Right lobe of liver (tissue), 6 donors: ENCODE measurements at regions not wholly inside any gene's neighbourhood (a gene's known extent, or its start where the extent isn't known, plus 50 kb on each side); places are given as distances from the start of the nearest gene placed in this dataset.

Source experiments
- ATAC-seq, 4 donors: fragments of 200-7000 bp; cut with Tn5 transposase; one replicate each; pipeline ENCODE4 v1.9.1; 2020; ENCODE audit warnings: mild to moderate bottlenecking in 4 of 4, moderate library complexity in 4 of 4
- DNase-seq, 3 donors: peaks; one replicate each; pipeline ENCODE4 v3.0.0-alpha.2; 2020
- H3K27ac ChIP-seq, 3 donors: fragments of 200-600 bp; one replicate each; pipeline ENCODE4 v1.8.0; 2022
- H3K27me3 ChIP-seq, 2 donors: fragments of 200-600 bp; one replicate each; pipeline ENCODE4 v1.8.0; 2022
- H3K36me3 ChIP-seq, 4 donors: fragments of 200-600 bp; sonication (generic) in 1 of 4; one replicate each; pipeline versions ENCODE4 v1.5.1 to v1.8.0; 2017 to 2022; ENCODE audit warnings: control low read depth in 1 of 4
- H3K4me1 ChIP-seq, 4 donors: fragments of 200-600 bp; sonication (generic) in 1 of 4; one replicate each; pipeline versions ENCODE4 v1.5.1 to v1.8.0; 2017 to 2022; ENCODE audit warnings: control low read depth in 1 of 4
- H3K4me3 ChIP-seq, 3 donors: fragments of 200-600 bp; one replicate each; pipeline ENCODE4 v1.8.0; 2022
- H3K9me3 ChIP-seq, 4 donors: fragments of 200-600 bp; sonication (generic) in 1 of 4; one replicate each; pipeline versions ENCODE4 v1.5.1 to v1.8.0; 2017 to 2022; ENCODE audit warnings: control low read depth in 1 of 4
- POLR2A ChIP-seq: fragments of 450-650 bp; IDR thresholded peaks from one replicate; pipeline ENCODE4 v1.6.1; 2017; ENCODE audit warnings: antibody characterized with exemption, mild to moderate bottlenecking
- WGBS: methylation state at CpG from one replicate; pipeline ENCODE4 v1.1.6; 2018; ENCODE audit warnings: low coverage, low lambda C conversion rate; ENCODE audit not compliant: insufficient coverage; ENCODE audit errors: missing lambda C conversion rate; 5-methylcytosine and 5-hydroxymethylcytosine counted together
- intact Hi-C, 2 donors: fragments of 100-400 bp; cut with DNase I; formaldehyde crosslinking; loops; one replicate each; pipeline versions ENCODE4 v1.11.2 to v1.14.1; 2022
- TF ChIP-seq, protein P1 (sequence below), 4 donors: fragments of 200-600 bp in 3 of 4; fragments of 450-650 bp in 1 of 4; IDR thresholded peaks; one replicate each; pipeline versions ENCODE4 v1.5.1 to v1.8.0; 2016 to 2022; ENCODE audit warnings: antibody characterized with exemption in 4 of 4, mild to moderate bottlenecking in 2 of 4
- donor health status: DM: no; HTN: yes; CAD: no.
- donor health status: DM: no; HTN: no; CAD: no.
- donor health status: DM: no; HTN: no; CAD: no.
- donor health status: DM: no; HTN: yes; CAD: no.
- donor health status: DM: no; HTN: yes; CAD: no.

DNA sequence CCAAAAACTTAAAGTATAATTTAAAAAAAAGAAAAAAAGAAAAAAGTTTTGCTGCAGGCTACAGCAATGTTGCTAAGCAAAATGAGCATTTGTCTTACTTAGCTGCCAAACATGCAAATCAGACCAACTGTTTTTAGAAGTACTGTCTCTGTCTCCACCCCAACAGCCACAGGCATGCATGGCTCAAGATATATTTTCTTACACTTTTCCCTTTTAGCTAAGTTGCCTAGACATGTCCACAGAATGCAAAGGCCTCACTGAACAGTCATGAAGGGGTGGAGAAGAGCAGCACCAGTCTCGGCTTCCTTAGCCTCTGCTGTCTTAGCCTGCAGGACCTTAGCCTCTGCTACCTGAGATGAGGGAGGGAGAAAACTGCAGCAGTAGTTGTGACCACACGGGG lies 128.0 kb upstream of the EIF1AY start:
- no CpG with 5 or more reads among the region's 2 CpGs for WGBS
- H3K27me3 ChIP-seq, result no peaks in the 10 kb centered on the region
- no peak for ATAC-seq
- TF ChIP-seq, protein P1, sequence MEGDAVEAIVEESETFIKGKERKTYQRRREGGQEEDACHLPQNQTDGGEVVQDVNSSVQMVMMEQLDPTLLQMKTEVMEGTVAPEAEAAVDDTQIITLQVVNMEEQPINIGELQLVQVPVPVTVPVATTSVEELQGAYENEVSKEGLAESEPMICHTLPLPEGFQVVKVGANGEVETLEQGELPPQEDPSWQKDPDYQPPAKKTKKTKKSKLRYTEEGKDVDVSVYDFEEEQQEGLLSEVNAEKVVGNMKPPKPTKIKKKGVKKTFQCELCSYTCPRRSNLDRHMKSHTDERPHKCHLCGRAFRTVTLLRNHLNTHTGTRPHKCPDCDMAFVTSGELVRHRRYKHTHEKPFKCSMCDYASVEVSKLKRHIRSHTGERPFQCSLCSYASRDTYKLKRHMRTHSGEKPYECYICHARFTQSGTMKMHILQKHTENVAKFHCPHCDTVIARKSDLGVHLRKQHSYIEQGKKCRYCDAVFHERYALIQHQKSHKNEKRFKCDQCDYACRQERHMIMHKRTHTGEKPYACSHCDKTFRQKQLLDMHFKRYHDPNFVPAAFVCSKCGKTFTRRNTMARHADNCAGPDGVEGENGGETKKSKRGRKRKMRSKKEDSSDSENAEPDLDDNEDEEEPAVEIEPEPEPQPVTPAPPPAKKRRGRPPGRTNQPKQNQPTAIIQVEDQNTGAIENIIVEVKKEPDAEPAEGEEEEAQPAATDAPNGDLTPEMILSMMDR (IDR thresholded peaks at IDR 0.05), result no peak
- TF ChIP-seq POLR2A, result no peak
- no peak overlapping the region for H3K4me3 ChIP-seq
- no peak for DNase-seq
- H3K36me3 ChIP-seq, result no peaks in the 10 kb centered on the region
- intact Hi-C loops, result no loop called here
- H3K9me3 ChIP-seq, result no peaks in the 10 kb centered on the region
- H3K4me1 ChIP-seq, result no peaks in the 10 kb centered on the region
- H3K27ac ChIP-seq, result no peak overlapping the region

DNA sequence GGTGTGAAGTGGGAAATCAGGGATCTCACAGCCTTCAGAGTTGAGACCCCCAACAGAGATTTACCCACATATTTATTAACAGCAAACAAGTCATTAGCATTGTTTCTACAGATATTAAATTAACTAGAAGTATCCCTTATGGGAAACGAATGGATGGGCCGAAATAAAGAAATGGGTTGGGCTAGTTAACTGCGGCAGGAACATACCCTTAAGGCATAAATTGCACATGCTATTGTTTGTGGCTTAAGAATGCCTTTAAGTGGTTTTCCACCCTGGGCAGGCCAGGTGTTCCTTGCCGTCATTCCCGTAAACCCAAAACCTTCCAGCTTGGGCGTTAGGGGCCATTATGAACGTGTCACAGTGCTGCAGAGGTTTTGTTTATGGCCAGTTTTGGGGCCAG lies 126.3 kb upstream of the EIF1AY start:
- intact Hi-C loops, result no loop called here
- no peak for DNase-seq
- no peak for TF ChIP-seq POLR2A
- TF ChIP-seq, protein P1 (IDR thresholded peaks at IDR 0.05), result no peak
- WGBS, result no CpG with 5 or more reads among the region's 7 CpGs
- Histone ChIP-seq H3K4me3 (no peak overlapping the region), H3K9me3 (no peaks in the 10 kb centered on the region), H3K27ac (no peak overlapping the region), H3K36me3 (no peaks in the 10 kb centered on the region), H3K4me1 (no peaks in the 10 kb centered on the region), H3K27me3 (no peaks in the 10 kb centered on the region)
- no peak for ATAC-seq

DNA sequence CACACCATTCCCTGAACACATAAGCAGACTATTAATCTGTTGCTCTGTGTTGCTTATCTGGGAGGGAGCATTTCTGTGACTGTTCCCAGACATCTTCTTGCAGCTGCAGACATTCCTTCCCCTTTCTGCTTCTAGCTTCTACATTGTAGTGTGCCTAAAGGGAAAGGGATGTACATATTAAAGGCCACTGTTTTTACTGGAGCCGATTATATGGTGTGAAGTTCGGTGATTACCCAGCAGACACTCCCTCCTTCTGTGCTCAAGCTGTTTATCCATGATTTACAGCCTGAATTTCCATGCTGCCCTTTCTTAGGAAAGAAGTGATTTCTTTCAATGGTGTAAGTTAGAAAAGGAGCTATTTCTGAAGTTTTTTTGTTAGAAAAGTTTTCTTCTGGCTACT lies 105.4 kb upstream of the EIF1AY start:
- no peak for DNase-seq
- H3K27me3 ChIP-seq, result no peaks in the 10 kb centered on the region
- TF ChIP-seq POLR2A, result no peak
- TF ChIP-seq, protein P1 (IDR thresholded peaks at IDR 0.05), result no peak
- ATAC-seq, result no peak
- WGBS, result no CpG with 5 or more reads among the region's 2 CpGs
- intact Hi-C loops, result no loop called here
- H3K36me3 ChIP-seq, result no peaks in the 10 kb centered on the region
- no peak overlapping the region for H3K4me3 ChIP-seq
- H3K9me3 ChIP-seq, result no peaks in the 10 kb centered on the region
- no peaks in the 10 kb centered on the region for H3K4me1 ChIP-seq
- no peak overlapping the region for H3K27ac ChIP-seq

DNA sequence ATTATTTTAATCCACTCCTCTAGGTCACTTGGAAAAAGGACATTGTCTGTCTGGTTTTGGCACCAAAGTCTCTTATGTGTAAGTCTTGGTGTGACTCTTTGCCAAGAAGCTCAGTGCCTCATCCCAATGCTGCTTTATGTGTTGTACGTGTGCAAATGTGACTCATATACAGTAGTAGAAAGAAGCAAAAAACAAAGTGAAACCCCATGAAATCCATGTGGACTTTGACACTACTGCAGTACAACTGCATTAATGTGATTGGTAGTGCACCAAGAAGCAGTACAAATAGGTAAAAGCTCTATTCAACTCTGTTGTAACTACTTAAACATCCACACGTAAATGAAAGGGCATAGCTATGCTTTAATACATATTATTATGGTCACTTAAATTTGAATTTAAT lies 59.6 kb upstream of the EIF1AY start:
- Histone ChIP-seq H3K4me1 (no peaks in the 10 kb centered on the region), H3K36me3 (no peaks in the 10 kb centered on the region), H3K9me3 (no peaks in the 10 kb centered on the region), H3K27me3 (no peaks in the 10 kb centered on the region), H3K4me3 (no peak overlapping the region), H3K27ac (no peak overlapping the region)
- no CpG with 5 or more reads among the region's 2 CpGs for WGBS
- ATAC-seq (peak in 1 of 4 donors; percentile 65), DNase-seq (no peak)
- intact Hi-C loops, result no loop called here
- TF ChIP-seq, protein P1 (IDR thresholded peaks at IDR 0.05), result no peak
- TF ChIP-seq POLR2A, result no peak
